OCI-LY7 (cell line): ENCODE measurements at regions not wholly inside any gene's neighbourhood (a gene's known extent, or its start where the extent isn't known, plus 50 kb on each side); places are given as distances from the start of the nearest gene placed in this dataset.

ENCODE experiments used
- CTCF ChIP-seq: fragments of 200-600 bp; sonication (generic); conservative IDR thresholded peaks from 2 replicates; pipeline ENCODE4 v1.5.1; 2014; ENCODE audit warnings: mild to moderate bottlenecking, antibody characterized with exemption, low read length, moderate library complexity, mixed read lengths
- EZH2phosphoT487 ChIP-seq: fragments of 200-600 bp; sonication (generic); IDR thresholded peaks from 2 replicates; pipeline ENCODE4 v1.6.1; 2018; ENCODE audit warnings: low read depth, borderline replicate concordance, mild to moderate bottlenecking, mixed run types, antibody characterized with exemption, low read length, moderate library complexity, mixed read lengths

- no peak for TF ChIP-seq CTCF
- TF ChIP-seq EZH2phosphoT487: no peak
Measured at GRCh38 chr2:126510960-126511359, 145.0 kb upstream of the GYPC start.
